ENCODE measurements at regions not wholly inside any gene's neighbourhood (a gene's known extent, or its start where the extent isn't known, plus 50 kb on each side); places are given as distances from the start of the nearest gene placed in this dataset.

DNA sequence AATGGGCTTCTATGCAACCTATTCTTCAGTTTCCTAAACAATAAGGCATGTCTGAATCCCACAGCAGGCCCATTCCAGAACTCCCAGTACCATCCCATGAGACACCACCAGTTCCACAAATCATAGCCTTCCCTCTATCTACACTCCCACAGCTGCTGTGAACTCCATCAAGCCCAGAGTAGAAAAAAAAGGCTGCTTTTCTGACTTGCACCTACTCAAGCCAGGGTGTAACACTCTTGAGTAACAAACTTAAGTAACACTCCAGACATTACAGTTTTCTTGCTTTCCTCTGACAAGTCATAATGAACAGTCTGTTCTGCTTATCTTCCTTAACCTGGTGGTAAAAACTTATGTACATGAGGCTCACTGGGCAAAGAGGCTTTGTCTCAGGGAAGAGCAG is 283.1 kb downstream of the NFKBIZ start:
- Histone ChIP-seq H3K4me1 (ENCODE audit: insufficient read depth) (peaks cover 17% of the 10 kb centered on the region), H3K4me3 (no peak overlapping the region), H3K79me2 (no peaks in the 10 kb centered on the region), H3K36me3 (replicated peaks; ENCODE audit: insufficient read depth, low read depth) (no peaks in the 10 kb centered on the region), H3K9me2 (replicated peaks; ENCODE audit: insufficient read depth) (no peaks in the 10 kb centered on the region), H4K20me1 (ENCODE audit: insufficient read depth, poor library complexity, severe bottlenecking) (no peaks in the 10 kb centered on the region), H3K27me3 (no peaks in the 10 kb centered on the region), H3K27ac (peak overlapping the region; percentile 22), H2AFZ (no peak overlapping the region), H3K4me2 (no peak overlapping the region), H3K9me3 (ENCODE audit: low read depth) (no peaks in the 10 kb centered on the region)
- DNase-seq (ENCODE audit: low spot score), result peak; percentile 24
- TF ChIP-seq EZH2phosphoT487 (IDR thresholded peaks at IDR 0.05; ENCODE audit: low read depth, severe bottlenecking, unreplicated experiment), result no peak
- no peak for TF ChIP-seq EZH2 (IDR thresholded peaks at IDR 0.05; ENCODE audit: borderline replicate concordance)
- no peak for TF ChIP-seq CTCF (IDR thresholded peaks at IDR 0.05; ENCODE audit: poor library complexity)

DNA sequence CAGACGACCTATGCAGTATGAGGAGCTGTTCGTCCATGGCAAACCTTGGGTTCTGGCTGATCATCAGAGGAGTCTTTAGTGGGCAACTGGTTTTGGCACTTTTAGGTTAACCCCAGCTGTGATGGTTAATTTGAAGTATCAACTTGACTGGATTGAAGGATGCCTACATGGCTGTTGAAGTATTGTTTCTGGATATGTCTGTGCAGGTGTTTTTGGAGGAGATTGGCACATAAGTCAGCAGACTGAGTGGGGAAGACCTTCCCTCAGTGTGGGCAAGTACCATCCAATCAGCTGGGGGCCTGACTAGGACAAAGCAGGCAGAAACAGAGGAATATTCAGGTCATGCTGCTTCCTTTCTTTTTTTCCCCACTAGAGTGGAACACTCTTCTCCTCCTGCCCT is 284.1 kb downstream of the NFKBIZ start:
- Histone ChIP-seq H2AFZ (no peak overlapping the region), H3K27ac (no peak overlapping the region), H3K9me3 (ENCODE audit: low read depth) (no peaks in the 10 kb centered on the region), H3K4me3 (no peak overlapping the region), H3K79me2 (no peaks in the 10 kb centered on the region), H3K9me2 (replicated peaks; ENCODE audit: insufficient read depth) (no peaks in the 10 kb centered on the region), H3K27me3 (no peaks in the 10 kb centered on the region), H3K4me1 (ENCODE audit: insufficient read depth) (peaks cover 17% of the 10 kb centered on the region), H4K20me1 (ENCODE audit: insufficient read depth, poor library complexity, severe bottlenecking) (no peaks in the 10 kb centered on the region), H3K4me2 (no peak overlapping the region), H3K36me3 (replicated peaks; ENCODE audit: insufficient read depth, low read depth) (no peaks in the 10 kb centered on the region)
- TF ChIP-seq EZH2 (IDR thresholded peaks at IDR 0.05; ENCODE audit: borderline replicate concordance) (no peak), CTCF (IDR thresholded peaks at IDR 0.05; ENCODE audit: poor library complexity) (no peak), EZH2phosphoT487 (IDR thresholded peaks at IDR 0.05; ENCODE audit: low read depth, severe bottlenecking, unreplicated experiment) (no peak)
- no peak for DNase-seq (ENCODE audit: low spot score)
- 90% methylated on average over 2 of the region's 2 CpGs for WGBS (ENCODE audit: low lambda C conversion rate, missing lambda C conversion rate)

- Histone ChIP-seq H2AFZ (no peak overlapping the region), H3K27me3 (no peaks in the 10 kb centered on the region), H3K9me3 (ENCODE audit: low read depth) (no peaks in the 10 kb centered on the region), H3K27ac (no peak overlapping the region), H4K20me1 (ENCODE audit: insufficient read depth, poor library complexity, severe bottlenecking) (no peaks in the 10 kb centered on the region), H3K4me1 (ENCODE audit: insufficient read depth) (peaks cover 12% of the 10 kb centered on the region), H3K36me3 (replicated peaks; ENCODE audit: insufficient read depth, low read depth) (no peaks in the 10 kb centered on the region), H3K4me2 (no peak overlapping the region), H3K9me2 (replicated peaks; ENCODE audit: insufficient read depth) (no peaks in the 10 kb centered on the region), H3K4me3 (no peak overlapping the region), H3K79me2 (no peaks in the 10 kb centered on the region)
- 80% methylated on average over 5 of the region's 5 CpGs for WGBS (ENCODE audit: low lambda C conversion rate, missing lambda C conversion rate)
- no peak for DNase-seq (ENCODE audit: low spot score)
- TF ChIP-seq EZH2 (IDR thresholded peaks at IDR 0.05; ENCODE audit: borderline replicate concordance), result no peak
- no peak for TF ChIP-seq CTCF (IDR thresholded peaks at IDR 0.05; ENCODE audit: poor library complexity)
- TF ChIP-seq EZH2phosphoT487 (IDR thresholded peaks at IDR 0.05; ENCODE audit: low read depth, severe bottlenecking, unreplicated experiment), result no peak
These were observed 286.0 kb downstream of the NFKBIZ start for GRCh38 chr3:102135316-102135715.

DNA sequence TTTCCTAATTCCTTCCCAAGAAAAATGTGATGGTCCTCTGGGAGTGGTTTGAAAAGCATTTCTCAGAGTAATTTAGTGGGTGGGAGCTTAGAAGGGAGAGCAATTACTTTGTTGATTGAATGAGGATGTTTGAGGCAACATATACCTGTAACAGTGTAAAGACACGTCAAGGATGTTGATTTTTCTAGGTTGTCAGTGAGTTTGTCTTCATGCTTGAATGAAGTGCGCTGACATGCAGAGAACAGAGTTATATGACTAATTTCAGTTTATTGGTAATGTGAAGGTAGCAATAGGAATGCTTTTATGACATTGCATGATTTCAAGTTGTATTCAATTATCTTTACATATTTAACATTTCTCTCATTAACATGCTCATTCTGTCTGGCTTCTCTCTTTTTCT is 286.9 kb downstream of the NFKBIZ start:
- no peaks in the 10 kb centered on the region for H3K27me3 ChIP-seq
- no peak for DNase-seq (ENCODE audit: low spot score)
- no peaks in the 10 kb centered on the region for H3K79me2 ChIP-seq
- TF ChIP-seq EZH2phosphoT487 (IDR thresholded peaks at IDR 0.05; ENCODE audit: low read depth, severe bottlenecking, unreplicated experiment), result no peak
- TF ChIP-seq CTCF (IDR thresholded peaks at IDR 0.05; ENCODE audit: poor library complexity), result no peak
- TF ChIP-seq EZH2 (IDR thresholded peaks at IDR 0.05; ENCODE audit: borderline replicate concordance), result no peak
- peak overlapping the region; percentile 23 for H3K4me2 ChIP-seq
- no peak overlapping the region for H2AFZ ChIP-seq
- H3K27ac ChIP-seq, result peak overlapping the region; percentile 14
- no peaks in the 10 kb centered on the region for H4K20me1 ChIP-seq (ENCODE audit: insufficient read depth, poor library complexity, severe bottlenecking)
- 60% methylated on average over 2 of the region's 2 CpGs for WGBS (ENCODE audit: low lambda C conversion rate, missing lambda C conversion rate)
- peaks cover 15% of the 10 kb centered on the region for H3K4me1 ChIP-seq (ENCODE audit: insufficient read depth)
- H3K4me3 ChIP-seq, result no peak overlapping the region
- no peaks in the 10 kb centered on the region for H3K36me3 ChIP-seq (replicated peaks; ENCODE audit: insufficient read depth, low read depth)
- no peaks in the 10 kb centered on the region for H3K9me2 ChIP-seq (replicated peaks; ENCODE audit: insufficient read depth)
- no peaks in the 10 kb centered on the region for H3K9me3 ChIP-seq (ENCODE audit: low read depth)
